ENCODE measurements at regions not wholly inside any gene's neighbourhood (a gene's known extent, or its start where the extent isn't known, plus 50 kb on each side); places are given as distances from the start of the nearest gene placed in this dataset.

GRCh38 chr3:64816355-64816754 is 128.6 kb upstream of the ADAMTS9 start:
- Mint-ChIP-seq H3K4me1 (ENCODE audit: unreplicated experiment) (peaks cover under 1% of the 10 kb centered on the region), H3K27ac (ENCODE audit: unreplicated experiment) (no peak overlapping the region), H3K36me3 (ENCODE audit: unreplicated experiment) (no peaks in the 10 kb centered on the region), H3K9me3 (ENCODE audit: unreplicated experiment) (no peaks in the 10 kb centered on the region), H3K4me3 (ENCODE audit: unreplicated experiment) (no peak overlapping the region), H3K27me3 (ENCODE audit: unreplicated experiment) (peaks cover 9% of the 10 kb centered on the region)
- no peak for TF ChIP-seq CTCF (IDR thresholded peaks at IDR 0.05)
- no peak for DNase-seq (ENCODE audit: extremely low spot score, unreplicated experiment)

- Mint-ChIP-seq H3K4me1 (ENCODE audit: unreplicated experiment) (no peaks in the 10 kb centered on the region), H3K27ac (ENCODE audit: unreplicated experiment) (no peak overlapping the region), H3K36me3 (ENCODE audit: unreplicated experiment) (no peaks in the 10 kb centered on the region), H3K27me3 (ENCODE audit: unreplicated experiment) (peaks cover 9% of the 10 kb centered on the region), H3K4me3 (ENCODE audit: unreplicated experiment) (no peak overlapping the region), H3K9me3 (ENCODE audit: unreplicated experiment) (no peaks in the 10 kb centered on the region)
- no peak for DNase-seq (ENCODE audit: extremely low spot score, unreplicated experiment)
- TF ChIP-seq CTCF (IDR thresholded peaks at IDR 0.05): no peak
Measured at GRCh38 chr3:64815789-64816188, 128.0 kb upstream of the ADAMTS9 start.

- DNase-seq (ENCODE audit: extremely low spot score, unreplicated experiment): no peak
Measured at GRCh38 chr3:64815195-64815631, 127.4 kb upstream of the ADAMTS9 start.

GRCh38 chr3:64814351-64814750 is 126.6 kb upstream of the ADAMTS9 start:
- H3K27ac Mint-ChIP-seq (ENCODE audit: unreplicated experiment): no peak overlapping the region
- H3K4me3 Mint-ChIP-seq (ENCODE audit: unreplicated experiment): no peak overlapping the region
- H3K27me3 Mint-ChIP-seq (ENCODE audit: unreplicated experiment): peaks cover 9% of the 10 kb centered on the region
- no peaks in the 10 kb centered on the region for H3K9me3 Mint-ChIP-seq (ENCODE audit: unreplicated experiment)
- no peaks in the 10 kb centered on the region for H3K4me1 Mint-ChIP-seq (ENCODE audit: unreplicated experiment)
- no peaks in the 10 kb centered on the region for H3K36me3 Mint-ChIP-seq (ENCODE audit: unreplicated experiment)
- no peak for TF ChIP-seq CTCF (IDR thresholded peaks at IDR 0.05)
- DNase-seq (ENCODE audit: extremely low spot score, unreplicated experiment): no peak

More at GRCh38 chr3:64815195-64815631, 127.4 kb upstream of the ADAMTS9 start:
- Mint-ChIP-seq H3K4me3 (ENCODE audit: unreplicated experiment) (no peak overlapping the region), H3K4me1 (ENCODE audit: unreplicated experiment) (no peaks in the 10 kb centered on the region), H3K27ac (ENCODE audit: unreplicated experiment) (no peak overlapping the region), H3K9me3 (ENCODE audit: unreplicated experiment) (no peaks in the 10 kb centered on the region), H3K27me3 (ENCODE audit: unreplicated experiment) (peaks cover 9% of the 10 kb centered on the region), H3K36me3 (ENCODE audit: unreplicated experiment) (no peaks in the 10 kb centered on the region)
- no peak for TF ChIP-seq CTCF (IDR thresholded peaks at IDR 0.05)

- H3K27ac Mint-ChIP-seq (ENCODE audit: unreplicated experiment): no peak overlapping the region
- no peak for TF ChIP-seq CTCF (IDR thresholded peaks at IDR 0.05)
- H3K4me3 Mint-ChIP-seq (ENCODE audit: unreplicated experiment): no peak overlapping the region
- peaks cover 9% of the 10 kb centered on the region for H3K27me3 Mint-ChIP-seq (ENCODE audit: unreplicated experiment)
- no peaks in the 10 kb centered on the region for H3K4me1 Mint-ChIP-seq (ENCODE audit: unreplicated experiment)
- DNase-seq (ENCODE audit: extremely low spot score, unreplicated experiment): no peak
- H3K36me3 Mint-ChIP-seq (ENCODE audit: unreplicated experiment): no peaks in the 10 kb centered on the region
- H3K9me3 Mint-ChIP-seq (ENCODE audit: unreplicated experiment): no peaks in the 10 kb centered on the region
Measured at GRCh38 chr3:64813326-64813725, 125.5 kb upstream of the ADAMTS9 start.

Measured in osteocyte (in vitro differentiated cells).